HPDE6-E6E7 (cell line): ENCODE measurements at regions not wholly inside any gene's neighbourhood (a gene's known extent, or its start where the extent isn't known, plus 50 kb on each side); places are given as distances from the start of the nearest gene placed in this dataset.
"Not testable (repeated sequence)": the region's sequence is repeated elsewhere in the genome, so short reads cannot be mapped to it uniquely, and the experiment has no call there.

ENCODE experiments used
- DNase-seq: peaks from one replicate; pipeline ENCODE4 v3.0.0; 2011; ENCODE audit warnings: missing footprints; ENCODE audit errors: extremely low spot score

- DNase-seq, result no peak
Measured at GRCh38 chr6:16909658-16910360, 148.5 kb upstream of the ATXN1 start.

DNA sequence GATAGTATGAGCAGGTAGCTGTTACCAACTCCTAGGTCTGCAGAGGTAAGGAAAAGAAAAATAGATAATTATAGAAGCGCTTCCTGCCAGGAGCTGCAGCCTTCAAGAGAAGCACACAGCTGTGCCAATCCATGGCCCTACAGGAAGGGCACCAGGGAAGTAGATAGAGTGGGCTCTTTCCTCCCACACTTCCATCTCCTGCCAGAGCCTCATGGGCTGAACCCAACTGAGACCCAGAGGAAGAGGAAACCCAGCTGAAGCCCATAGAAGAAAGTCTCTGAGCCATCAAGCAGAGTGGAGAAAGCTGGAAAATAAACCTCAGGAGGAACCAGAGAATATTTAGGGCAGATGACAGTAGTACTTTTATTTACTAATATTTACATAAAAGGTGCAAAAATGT is 146.7 kb upstream of the ATXN1 start:
- no peak for DNase-seq

DNA sequence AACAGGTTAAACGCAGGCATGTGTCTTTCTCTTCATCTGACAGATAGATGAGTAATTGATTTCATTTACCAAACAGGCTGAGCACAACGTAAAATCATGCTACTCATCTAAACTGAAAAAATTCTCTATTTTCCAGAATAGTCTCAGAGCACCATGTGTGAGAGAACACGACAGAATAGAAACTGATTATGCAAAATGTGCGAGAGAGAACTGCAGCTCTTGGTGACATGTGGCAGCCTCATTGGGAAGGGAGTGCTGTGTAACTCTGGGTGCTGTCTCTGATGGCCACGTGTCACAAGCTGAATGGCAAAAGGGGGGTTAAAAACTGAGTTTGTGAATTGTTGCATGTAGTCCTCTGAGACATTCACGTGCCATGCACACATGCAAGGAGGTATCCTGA is 143.7 kb upstream of the ATXN1 start:
- no peak for DNase-seq

GRCh38 chr6:16903470-16903869 is 142.2 kb upstream of the ATXN1 start:
- no peak for DNase-seq

- no peak for DNase-seq
Measured at GRCh38 chr6:16902502-16902901, 141.2 kb upstream of the ATXN1 start.

DNA sequence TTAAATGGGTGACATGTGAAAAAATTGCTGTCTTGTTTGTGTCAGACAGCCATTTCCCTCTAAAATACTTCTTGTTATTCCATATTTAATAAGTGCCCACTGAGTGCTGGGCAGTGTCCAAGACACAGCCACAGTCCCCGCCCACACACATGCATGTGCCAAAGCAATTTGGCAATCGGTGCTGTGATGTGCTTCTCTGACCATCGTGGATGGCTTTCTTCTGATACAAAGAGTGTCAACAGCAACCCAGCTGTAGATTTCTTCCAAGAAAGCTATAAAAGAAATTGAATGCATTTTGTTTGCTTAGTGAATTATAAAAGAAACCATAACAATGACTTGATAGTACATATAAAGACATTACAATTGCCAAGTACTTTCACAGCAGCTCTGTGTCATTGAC is 140.5 kb upstream of the ATXN1 start:
- no peak for DNase-seq

- DNase-seq, result no peak
Measured at GRCh38 chr6:16901306-16901705, 140.0 kb upstream of the ATXN1 start.

GRCh38 chr6:16898640-16899396 is 137.6 kb upstream of the ATXN1 start:
- DNase-seq, result no peak

DNA sequence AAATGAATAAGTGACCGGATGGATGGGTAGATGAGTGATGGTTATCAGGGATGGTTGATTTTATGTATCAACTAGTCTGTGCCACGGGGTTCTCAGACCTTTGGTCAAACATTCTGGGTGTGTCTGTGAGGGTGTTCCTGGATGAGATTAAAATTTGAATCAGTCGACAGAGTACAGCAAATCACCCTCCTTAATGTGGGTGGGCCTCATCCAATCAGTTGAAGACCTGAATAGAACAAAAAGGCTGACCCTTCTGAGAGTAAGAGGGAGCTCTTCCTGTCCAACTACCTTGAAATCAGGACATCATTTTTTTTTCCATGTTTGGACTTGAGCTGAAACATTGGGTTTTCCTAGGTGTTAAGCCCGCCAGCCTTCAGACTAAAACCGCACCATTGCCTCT is 136.4 kb upstream of the ATXN1 start:
- no peak for DNase-seq

GRCh38 chr6:16894301-16894700 is 133.0 kb upstream of the ATXN1 start:
- DNase-seq, result no peak

GRCh38 chr6:16891110-16891509 is 129.8 kb upstream of the ATXN1 start:
- DNase-seq, result not testable (repeated sequence)

DNA sequence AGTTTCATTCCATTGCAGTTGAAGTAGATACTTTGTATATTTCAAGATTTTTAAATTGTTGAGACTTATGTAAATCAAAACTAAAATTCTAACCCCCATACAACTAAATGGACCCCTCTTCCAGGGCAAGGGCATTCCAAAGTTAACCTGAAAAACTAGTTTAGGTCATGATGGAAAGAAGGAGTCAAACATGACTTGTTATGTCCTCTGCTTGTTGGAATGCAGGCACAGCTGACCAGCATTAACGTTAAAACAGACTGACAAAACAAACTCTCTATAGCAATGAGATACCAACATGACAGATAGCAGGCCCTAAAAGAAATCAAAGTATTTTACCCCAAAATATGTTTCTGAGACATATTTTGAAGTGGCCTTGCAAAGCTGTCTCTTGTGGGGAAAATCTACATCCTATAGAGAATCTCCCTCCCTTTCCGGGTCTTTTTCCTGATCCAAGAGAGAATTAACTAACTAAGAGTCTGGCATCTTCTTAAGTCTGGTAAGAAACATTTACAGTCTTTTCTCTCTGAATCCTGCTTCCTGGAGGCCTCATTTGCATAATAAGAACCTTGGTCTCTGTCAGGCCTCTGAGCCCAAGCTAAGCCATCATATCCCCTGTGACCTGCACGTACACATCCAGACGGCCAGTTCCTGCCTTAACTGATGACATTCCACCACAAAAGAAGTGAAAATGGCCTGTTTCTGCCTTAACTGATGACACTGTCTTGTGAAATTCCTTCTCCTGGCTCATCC is 124.3 kb upstream of the ATXN1 start:
- no peak for DNase-seq

DNA sequence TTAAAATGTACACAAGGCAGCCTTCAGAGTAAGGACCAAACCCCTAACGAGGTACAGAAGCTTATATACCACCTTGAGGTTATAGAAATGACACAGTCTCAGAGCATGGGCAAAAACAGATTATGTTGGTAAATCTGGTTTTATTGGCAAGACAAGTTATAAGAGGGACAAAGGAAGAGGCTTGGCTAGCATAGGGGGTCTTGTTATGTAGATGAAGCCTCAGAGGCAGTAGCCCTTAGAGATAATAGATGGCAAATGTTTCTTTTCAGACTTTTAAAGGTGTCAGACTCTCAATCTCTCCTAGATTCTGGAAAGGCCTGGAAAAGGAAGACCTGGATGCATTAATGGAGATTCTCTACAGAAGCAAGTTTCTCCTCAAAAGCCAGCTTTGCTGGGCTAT is 123.3 kb upstream of the ATXN1 start:
- DNase-seq, result no peak

- no peak for DNase-seq
Measured at GRCh38 chr6:16883414-16883813, 122.2 kb upstream of the ATXN1 start.

DNA sequence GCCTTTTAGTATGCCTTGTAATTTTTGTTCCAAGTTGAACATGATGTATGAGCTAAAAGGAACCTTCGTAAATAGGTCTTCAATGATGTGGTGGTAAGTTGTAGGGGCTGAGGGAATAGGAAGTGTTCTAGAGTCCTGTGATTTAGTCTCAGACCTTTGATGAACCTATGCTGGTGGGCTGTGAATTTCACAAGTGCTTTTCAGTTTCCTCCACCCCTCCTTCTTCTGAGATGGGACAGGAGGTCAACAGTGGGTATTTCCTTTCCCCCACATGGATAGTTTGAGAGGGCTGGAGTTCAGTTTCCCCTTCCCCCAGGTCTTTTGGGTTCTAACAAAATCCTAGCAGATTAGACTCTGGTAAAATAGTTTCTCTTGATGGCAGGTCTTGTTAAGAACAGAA is 121.0 kb upstream of the ATXN1 start:
- DNase-seq, result no peak

DNA sequence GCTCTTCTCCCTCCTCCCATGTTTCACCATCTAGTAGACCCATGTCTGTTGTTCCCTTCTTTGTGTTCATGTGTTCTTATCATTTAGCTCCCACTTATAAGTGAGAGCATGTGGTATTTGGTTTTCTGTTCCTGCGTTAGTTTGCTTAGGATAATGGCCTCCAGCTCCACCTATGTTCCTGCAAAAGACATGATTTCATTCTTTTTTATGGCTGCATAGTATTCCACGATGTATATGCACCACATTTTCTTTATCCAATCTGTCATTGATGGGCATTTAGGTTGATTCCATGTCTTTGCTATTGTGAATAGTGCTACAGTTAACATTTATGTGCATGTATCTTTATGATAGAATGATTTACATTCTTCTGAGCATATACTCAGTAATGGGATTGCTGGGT is 115.6 kb upstream of the ATXN1 start:
- not testable (repeated sequence) for DNase-seq

GRCh38 chr6:16876201-16876600 is 114.9 kb upstream of the ATXN1 start:
- DNase-seq, result no peak

- no peak for DNase-seq
Measured at GRCh38 chr6:16873698-16874097, 112.4 kb upstream of the ATXN1 start.

- no peak for DNase-seq
Measured at GRCh38 chr6:16872543-16873235, 111.4 kb upstream of the ATXN1 start.

DNA sequence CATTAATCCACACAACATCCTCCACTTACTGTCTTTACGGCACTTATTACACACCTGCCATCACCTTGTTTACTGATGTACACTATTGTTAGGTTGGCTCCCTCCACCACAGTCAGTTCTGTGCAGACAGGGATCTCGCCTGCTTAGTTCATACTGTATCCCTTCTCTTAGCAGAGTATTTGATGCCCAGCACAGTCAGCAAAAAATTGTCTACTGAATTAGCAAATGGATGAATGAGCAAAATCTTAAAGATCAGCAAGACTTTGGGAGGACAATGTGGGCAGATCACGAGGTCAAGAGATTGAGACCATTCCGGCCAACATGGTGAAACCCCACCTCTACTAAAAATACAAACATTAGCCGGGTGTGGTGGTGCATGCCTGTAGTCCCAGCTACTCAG is 109.8 kb upstream of the ATXN1 start:
- no peak for DNase-seq

GRCh38 chr6:16868968-16869367 is 107.7 kb upstream of the ATXN1 start:
- DNase-seq, result no peak

GRCh38 chr6:16857969-16858592 is 96.8 kb upstream of the ATXN1 start:
- DNase-seq, result no peak
